Activated CD4-positive, CD25-positive, alpha-beta regulatory T cell treated with anti-CD3 and anti-CD28 coated beads, Interleukin-2, amount 50 U/mL, for 16 hours (primary cell): ENCODE measurements at regions not wholly inside any gene's neighbourhood (a gene's known extent, or its start where the extent isn't known, plus 50 kb on each side); places are given as distances from the start of the nearest gene placed in this dataset.
"Not testable (repeated sequence)": the region's sequence is repeated elsewhere in the genome, so short reads cannot be mapped to it uniquely, and the experiment has no call there.

Experiments used
- DNase-seq: peaks from one replicate; pipeline ENCODE4 v3.0.0-alpha.2; 2020; ENCODE audit warnings: low read depth, low spot score

- DNase-seq = not testable (repeated sequence)
Measured at GRCh38 chr1:221966888-221967287, 225.0 kb upstream of the DUSP10 start.

DNA sequence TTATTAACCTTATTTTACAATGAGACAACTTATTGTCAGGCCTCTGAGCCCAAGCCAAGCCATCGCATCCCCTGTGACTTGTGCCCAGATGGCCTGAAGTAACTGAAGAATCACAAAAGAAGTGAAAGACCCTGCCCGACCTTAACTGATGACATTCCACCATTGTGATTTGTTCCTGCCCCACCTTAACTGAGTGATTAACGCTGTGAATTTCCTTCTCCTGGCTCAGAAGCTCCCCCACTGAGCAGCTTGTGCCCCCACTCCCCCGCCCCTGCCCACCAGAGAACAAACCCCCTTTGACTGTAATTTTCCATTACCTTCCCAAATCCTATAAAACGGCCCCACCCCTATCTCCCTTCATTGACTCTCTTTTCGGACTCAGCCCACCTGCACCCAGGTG, 224.0 kb upstream of the DUSP10 start:
- DNase-seq = not testable (repeated sequence)

DNA sequence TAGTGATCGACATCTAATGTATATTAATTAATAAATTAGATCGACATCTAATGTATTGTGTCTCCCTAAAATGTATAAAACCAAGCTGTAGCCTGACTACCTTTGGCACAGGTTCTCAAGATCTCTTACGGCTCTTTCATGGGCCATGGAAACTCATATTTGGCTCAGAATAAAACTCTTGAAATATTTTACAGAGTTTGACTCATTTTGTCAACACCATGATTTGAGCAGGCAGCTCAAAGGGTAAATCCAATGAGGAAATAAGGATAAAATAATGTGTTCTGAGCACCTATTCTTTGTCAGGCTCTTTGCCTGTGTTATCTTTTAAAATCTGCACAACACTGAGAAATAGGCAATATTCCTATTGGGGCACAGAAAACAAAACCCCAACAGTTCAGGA, 223.4 kb upstream of the DUSP10 start:
- no peak for DNase-seq

DNA sequence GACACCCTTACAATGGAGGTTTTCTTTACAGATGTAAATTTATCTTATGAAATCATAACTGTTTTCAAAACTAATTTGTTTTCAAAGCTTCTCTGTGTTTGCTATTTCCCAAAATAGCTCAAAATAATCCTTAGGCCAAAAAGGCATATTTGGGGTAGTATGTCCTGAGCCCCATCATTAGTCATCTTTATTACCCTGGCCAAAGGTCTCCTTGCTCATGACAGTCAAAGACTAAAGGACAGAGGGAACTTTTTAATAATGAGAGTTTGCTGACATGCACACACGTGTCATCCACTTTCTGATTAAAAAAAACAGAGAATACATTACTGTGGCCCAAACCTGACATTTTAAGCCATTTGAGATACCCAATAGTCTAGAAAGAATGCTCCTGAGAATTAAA, 221.9 kb upstream of the DUSP10 start:
- DNase-seq = no peak

- DNase-seq = no peak
Measured at GRCh38 chr1:221962385-221962784, 220.5 kb upstream of the DUSP10 start.

DNA sequence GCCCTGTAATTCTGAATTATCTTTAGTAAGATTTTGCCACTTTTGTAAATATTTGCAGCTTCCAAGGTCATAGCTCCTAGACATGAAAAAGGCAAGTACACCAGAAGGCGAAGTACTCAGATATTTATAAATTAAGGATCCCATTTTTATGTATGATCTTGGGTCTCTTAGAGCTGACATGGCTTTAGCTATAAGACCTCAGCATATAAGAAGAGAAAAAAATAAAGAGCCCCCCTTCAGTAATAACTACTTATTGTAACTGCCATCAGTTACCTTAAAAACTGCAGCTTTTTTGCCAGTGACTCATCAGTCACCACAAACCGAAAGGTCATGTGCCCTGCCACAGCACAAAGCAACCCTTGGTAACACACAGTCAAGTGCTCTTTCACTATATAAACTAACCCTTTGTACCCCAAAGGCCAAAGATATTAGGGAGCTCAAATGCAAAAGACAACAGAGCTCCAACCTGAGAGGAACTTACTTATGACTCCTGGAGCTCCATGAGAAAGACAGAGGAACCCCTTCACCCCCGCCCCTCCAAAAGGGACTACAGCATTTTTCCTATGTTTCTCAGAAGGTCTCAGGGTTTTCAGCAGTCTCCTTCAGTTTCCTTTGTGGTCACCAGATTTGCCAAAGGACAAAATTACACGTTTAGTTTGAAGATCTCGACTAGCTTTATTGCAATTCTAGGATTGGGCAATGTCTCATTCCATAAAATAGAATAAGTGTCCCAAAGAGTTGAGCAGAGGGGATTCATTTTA, 219.8 kb upstream of the DUSP10 start:
- no peak for DNase-seq

- DNase-seq = not testable (repeated sequence)
Measured at GRCh38 chr1:221958161-221958562, 216.3 kb upstream of the DUSP10 start.

DNA sequence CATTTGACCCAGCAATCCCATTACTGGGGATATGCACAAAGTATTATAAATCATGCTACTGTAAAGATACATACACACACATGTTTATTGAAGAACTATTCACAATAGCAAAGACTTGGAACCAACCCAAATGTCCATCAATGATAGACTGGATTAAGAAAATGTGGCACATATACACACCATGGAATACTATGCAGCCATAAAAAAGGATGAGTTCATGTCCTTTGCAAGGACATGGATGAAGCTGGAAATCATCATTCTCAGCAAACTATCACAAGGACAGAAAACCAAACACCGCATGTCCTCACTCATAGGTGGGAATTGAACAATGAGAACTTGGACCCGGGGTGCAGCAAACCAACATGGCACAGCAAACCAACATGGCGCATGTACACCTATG, 215.5 kb upstream of the DUSP10 start:
- DNase-seq = not testable (repeated sequence)

DNA sequence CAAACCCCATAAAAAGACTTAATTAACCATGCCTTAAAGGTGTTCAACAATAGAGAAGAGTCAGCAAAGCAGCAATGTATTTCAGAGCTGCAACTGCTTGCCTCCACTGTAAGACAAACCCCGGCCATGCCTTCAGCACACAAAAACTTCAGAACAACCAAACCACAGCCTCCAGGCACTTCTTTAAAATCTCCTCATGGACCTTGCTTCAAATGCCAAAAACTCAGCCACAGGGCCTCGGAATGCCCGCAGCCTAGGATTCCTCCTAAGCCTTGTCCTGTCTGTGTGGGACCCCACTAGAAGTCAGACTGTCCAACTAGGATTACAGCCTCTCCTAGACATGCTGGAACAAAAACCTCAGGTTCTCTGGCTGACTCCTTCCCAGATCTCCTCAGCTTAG, 208.1 kb upstream of the DUSP10 start:
- DNase-seq = no peak

- DNase-seq = no peak
Measured at GRCh38 chr1:221948459-221948858, 206.6 kb upstream of the DUSP10 start.

- DNase-seq = no peak
Measured at GRCh38 chr1:221947731-221948130, 205.8 kb upstream of the DUSP10 start.

DNA sequence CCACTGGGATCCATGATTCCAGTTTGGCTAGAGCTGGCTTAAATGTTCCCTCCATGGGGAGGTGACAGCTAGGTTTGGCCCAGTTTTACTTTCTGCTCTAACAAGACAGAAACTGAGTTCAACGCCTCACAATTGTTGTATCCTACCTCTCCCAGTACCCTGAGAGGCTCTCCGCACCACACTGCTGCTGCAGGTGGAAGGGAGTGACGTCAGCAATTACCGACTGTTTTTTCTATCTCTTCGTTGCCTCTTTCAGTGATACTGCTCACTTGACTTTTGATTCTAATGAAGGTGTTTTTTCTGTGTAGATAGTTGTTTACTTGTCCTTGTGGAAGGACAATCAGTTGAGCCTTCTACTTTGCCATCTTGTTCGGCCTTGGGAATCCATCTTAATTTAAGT, 204.9 kb upstream of the DUSP10 start:
- no peak for DNase-seq

DNA sequence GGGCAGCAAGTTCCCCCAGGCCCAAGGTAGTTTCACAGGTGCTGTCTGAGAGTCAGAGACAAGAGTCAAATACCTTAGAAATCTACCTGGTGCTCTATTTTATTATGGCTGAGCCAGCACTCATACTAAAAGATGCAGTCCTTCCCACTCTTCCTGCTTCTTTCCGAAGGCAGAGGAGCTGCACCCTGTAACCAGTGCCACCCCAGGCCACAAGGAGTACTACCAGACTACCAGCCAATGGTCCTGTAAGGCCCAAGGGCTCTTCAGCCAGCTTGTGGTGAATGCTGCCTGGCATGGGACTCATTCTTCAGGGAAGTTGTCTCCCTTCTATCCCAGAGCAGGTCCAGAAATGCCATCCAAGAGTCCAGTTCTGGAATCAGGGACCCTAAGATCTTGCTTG, 203.8 kb upstream of the DUSP10 start:
- no peak for DNase-seq

DNA sequence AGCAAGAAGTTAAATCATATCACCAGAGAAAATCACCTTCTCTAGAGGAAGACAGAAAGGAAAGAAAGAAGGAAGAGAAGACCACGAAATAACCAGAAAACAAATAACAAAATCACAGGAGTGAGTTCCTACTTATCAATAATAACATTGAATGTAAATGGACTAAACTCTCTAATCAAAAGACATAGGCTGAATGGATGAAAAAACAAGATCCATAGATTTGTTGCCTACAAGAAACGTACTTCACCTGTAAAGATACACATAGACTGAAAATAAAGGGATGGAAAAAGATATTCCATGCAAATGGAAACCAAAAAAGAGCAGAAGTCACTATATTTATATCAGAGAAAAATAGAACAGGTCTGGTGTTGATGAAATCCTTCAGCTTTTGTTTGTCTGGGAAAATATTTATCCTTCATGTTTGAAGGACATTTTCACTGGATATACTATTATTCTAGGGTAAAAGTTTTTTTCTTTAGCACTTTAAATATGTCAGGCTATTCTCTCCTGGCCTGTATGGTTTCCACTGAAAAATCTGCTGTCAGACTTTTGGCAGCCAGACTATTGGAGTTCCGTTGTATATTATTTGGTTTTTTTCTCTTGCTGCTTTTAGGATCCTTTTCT, 202.5 kb upstream of the DUSP10 start:
- no peak for DNase-seq

DNA sequence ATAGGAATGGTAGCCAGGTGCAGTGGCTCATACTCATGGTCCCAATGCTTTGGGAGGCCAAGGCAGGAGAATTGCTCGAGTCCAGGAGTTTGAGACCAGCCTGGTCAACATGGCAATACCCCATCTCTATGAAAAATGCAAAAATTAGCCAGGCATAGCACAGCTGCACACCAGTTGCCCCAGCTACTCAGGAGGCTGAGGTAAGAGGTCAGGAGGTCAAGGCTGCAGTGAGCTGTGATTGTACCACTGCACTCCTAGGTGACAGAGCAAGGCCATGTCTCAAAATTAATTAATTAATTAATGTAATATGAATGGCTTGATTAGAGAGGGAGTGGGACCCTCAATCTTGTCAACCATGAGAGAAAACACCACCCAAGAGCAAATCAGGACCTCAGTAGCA, 198.7 kb upstream of the DUSP10 start:
- DNase-seq = no peak

DNA sequence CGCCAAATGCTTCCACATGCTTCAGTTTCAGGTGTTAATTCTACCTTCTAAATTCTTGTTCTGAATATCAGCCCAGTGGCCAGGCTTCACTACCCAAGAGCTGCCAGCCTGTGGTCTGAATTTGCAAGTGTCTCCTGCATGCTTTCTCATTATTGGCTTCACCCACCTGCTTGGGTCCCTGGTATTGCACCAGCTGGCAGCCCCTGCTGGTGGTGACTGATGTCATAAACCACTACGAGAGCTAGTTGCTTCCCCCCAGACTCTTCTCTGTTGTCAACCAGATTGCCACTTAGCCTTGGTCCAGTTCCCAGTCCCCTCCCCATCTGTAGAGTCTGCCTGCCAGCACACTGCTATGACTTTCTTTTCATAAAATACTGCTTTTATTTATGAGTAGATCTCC, 197.7 kb upstream of the DUSP10 start:
- no peak for DNase-seq

- DNase-seq = no peak
Measured at GRCh38 chr1:221937155-221937953, 195.5 kb upstream of the DUSP10 start.

DNA sequence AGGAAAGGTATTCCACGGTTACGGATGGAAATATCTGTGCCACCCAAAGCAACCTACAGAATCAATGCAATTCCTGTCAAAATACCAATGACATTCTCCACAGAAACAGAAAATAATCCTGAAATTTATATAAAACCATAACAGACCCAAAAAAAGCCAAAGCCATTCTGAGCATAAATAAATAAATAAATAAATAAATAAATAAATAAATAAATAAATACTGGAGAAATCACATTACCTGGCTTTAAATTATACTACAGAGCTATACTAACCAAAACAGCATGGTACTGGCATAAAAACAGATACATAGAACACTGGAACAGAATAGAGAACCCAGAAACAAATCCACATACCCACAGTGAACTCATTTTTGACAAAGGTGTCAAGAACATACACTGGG, 191.9 kb upstream of the DUSP10 start:
- no peak for DNase-seq

DNA sequence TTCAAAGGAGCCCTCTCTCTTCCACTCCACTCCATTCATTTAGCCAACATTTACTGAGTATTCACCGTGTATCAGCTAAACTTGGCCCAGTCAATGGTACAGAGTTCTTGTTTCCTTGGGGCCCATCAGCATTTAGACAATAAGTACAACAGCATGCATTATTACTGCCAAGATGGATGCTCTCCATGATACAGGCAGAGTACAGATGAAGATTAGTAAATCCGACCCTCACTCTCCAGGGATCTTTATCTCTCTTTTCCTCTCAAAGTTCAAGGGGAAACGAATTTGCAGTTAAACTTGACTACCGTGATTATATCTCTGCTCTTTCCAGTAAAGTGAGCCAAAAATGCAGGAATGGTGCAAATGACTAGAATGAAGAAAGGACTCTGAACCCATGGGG, 184.6 kb upstream of the DUSP10 start:
- DNase-seq = no peak

DNA sequence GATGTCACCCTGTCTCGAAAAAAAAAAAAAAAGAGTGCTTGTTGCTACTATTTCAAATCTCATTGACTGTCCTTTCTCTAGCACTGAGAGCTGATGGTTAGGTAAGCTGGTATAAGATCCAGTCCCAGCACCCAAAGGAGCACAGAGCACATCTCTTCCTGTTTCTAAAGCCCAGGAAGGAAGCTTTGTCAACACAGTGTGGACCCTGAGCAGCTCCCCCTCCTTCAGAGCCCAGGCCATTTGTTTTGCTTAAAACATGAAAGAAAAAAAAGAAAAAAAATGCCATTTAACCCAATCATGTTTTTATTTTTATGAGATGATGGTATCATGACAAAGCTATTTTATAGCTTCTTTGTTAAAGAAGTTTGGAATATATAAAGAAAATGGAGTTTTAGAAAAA, 184.1 kb upstream of the DUSP10 start:
- DNase-seq = no peak

DNA sequence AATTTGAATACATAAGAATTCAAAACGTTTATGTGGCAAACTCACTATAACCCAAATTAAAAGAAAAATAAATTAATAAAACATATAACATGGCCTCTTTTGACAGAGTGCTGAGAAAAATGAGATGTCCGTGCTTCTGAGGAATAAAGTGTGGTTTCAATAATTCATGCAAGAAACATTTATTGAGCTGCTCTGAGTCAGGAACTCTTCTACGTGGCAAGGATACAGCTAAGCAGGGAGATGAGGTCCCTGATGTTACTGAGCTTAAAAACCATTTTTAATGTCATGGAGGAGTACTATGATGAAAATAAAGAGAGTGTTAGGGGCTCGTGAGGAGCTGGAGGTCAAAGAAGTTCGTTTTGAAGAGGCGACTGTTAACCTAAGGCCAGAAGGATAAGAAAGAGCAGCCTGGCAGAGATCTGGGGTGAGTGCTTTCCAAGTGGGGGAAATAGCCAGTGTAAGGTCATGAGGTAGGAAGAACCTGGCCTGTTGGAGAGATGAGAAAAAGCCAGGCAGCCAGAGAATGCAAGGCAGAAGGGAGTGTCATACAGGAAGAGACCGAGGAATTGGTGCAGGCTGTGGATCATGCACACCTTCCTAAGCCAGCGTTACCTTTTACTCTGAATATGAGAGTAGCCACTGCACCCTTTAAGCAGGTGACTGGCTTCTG, 182.2 kb upstream of the DUSP10 start:
- no peak for DNase-seq

GRCh38 chr1:221921936-221922335, 180.0 kb upstream of the DUSP10 start:
- DNase-seq = no peak
